Right cardiac atrium (tissue), 5 donors: ENCODE measurements at regions not wholly inside any gene's neighbourhood (a gene's known extent, or its start where the extent isn't known, plus 50 kb on each side); places are given as distances from the start of the nearest gene placed in this dataset.
A peak's percentile ranks its signal among the peaks of the same experiment; 100 is the strongest.

Experiments used
- ATAC-seq, 2 donors: fragments of 200-7000 bp; cut with Tn5 transposase; one replicate each; pipeline versions ENCODE4 v1.8.0 to v1.9.1; 2020; ENCODE audit warnings: moderate library complexity in 2 of 2, mild to moderate bottlenecking in 1 of 2
- DNase-seq, 3 donors: peaks; one replicate each; pipeline ENCODE4 v3.0.0-alpha.2; 2020
- H3K27ac ChIP-seq: one replicate; pipeline ENCODE4 v1.5.1; 2013; ENCODE audit warnings: mild to moderate bottlenecking, low read length, control low read depth, moderate library complexity
- H3K27me3 ChIP-seq: one replicate; pipeline ENCODE4 v1.6.1; 2013; ENCODE audit not compliant: control insufficient read depth, insufficient read depth
- H3K4me1 ChIP-seq: one replicate; pipeline ENCODE4 v1.6.1; 2013; ENCODE audit warnings: low read length; ENCODE audit not compliant: control insufficient read depth, insufficient read depth
- H3K4me3 ChIP-seq: one replicate; pipeline ENCODE4 v1.5.1; 2013; ENCODE audit warnings: low read length, control low read depth
- H3K9me3 ChIP-seq: one replicate; pipeline ENCODE4 v1.6.1; 2013; ENCODE audit warnings: low read length; ENCODE audit not compliant: control insufficient read depth
- WGBS: extraction: QIAGEN DNeasy Blood & Tissue Kit; methylation state at CpG from one replicate; pipeline ENCODE4 v1.1.7; 2013; 5-methylcytosine and 5-hydroxymethylcytosine counted together
- intact Hi-C, 4 donors: fragments of 100-400 bp; cut with DNase I; formaldehyde crosslinking; loops; one replicate each; pipeline versions ENCODE4 v1.11.0 to v1.14.0; 2022 to 2023
- donor health status: healthy with polysubstance abuse.
- donor health status: DM: no; HTN: yes; CAD: no.
- donor health status: DM: no; HTN: no; CAD: no.
- donor health status: DM: no; HTN: yes; CAD: no; lungs with severe emphysema.
- donor health status: DM: yes; HTN: yes; CAD: no.

DNA sequence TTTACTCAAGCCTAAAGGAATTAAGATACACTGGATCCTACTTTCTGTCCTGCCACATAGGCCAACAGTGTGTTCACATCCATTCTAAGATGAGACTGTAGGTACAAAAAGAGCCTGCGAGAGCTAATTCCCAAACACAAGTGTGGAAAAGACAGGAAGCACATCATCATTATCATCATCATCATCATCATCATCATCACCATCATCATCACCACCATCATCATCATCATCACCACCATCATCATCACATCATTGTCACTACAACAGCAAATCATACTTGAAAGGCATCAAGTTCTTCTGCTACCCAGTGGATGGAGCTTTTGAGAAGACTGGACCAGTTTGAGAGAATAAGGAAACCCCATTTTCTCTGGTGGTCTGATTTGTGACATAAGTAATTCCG is 268.1 kb downstream of the HS3ST3A1 start:
- Histone ChIP-seq H3K4me1 (no peaks in the 10 kb centered on the region), H3K9me3 (no peaks in the 10 kb centered on the region), H3K27ac (no peak overlapping the region), H3K4me3 (no peak overlapping the region), H3K27me3 (no peaks in the 10 kb centered on the region)
- no peak for ATAC-seq
- DNase-seq, result no peak
- intact Hi-C loops, result loop anchor here in 2 of 4 donors (10.0 kb wide), 1 partner anchor 971 kb away; the partner anchor contains the start of gene HS3ST3B1 (in 2 of the 2)
- 86% methylated on average over 2 of the region's 2 CpGs for WGBS

DNA sequence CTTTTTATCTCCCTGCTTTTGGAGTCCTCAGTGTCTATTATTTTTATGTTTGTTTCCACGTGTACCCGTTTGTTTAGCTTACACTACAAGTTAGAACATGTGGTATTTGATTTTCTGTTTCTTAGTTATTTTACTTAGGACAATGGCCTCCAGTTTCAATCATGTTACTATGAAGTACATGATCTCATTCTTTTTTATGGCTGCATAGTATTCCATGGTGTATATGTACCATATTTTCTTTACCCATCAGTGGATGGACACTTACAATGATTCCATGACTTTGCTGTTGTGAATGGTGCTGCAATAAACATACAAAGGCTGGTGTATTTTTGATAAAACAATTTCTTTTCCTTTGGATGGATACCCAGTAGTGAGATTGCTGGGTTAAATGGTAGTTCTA is 269.5 kb downstream of the HS3ST3A1 start:
- ATAC-seq (no peak), DNase-seq (no peak)
- no peaks in the 10 kb centered on the region for H3K4me1 ChIP-seq
- no peaks in the 10 kb centered on the region for H3K27me3 ChIP-seq
- H3K9me3 ChIP-seq, result no peaks in the 10 kb centered on the region
- intact Hi-C loops, result loop anchor here in 2 of 4 donors (10.0 kb wide), 1 partner anchor 973 kb away; the partner anchor contains the start of gene HS3ST3B1 (in 2 of the 2)
- H3K27ac ChIP-seq, result no peak overlapping the region
- H3K4me3 ChIP-seq, result no peak overlapping the region
- WGBS, result 93% methylated on average over 2 of the region's 2 CpGs

DNA sequence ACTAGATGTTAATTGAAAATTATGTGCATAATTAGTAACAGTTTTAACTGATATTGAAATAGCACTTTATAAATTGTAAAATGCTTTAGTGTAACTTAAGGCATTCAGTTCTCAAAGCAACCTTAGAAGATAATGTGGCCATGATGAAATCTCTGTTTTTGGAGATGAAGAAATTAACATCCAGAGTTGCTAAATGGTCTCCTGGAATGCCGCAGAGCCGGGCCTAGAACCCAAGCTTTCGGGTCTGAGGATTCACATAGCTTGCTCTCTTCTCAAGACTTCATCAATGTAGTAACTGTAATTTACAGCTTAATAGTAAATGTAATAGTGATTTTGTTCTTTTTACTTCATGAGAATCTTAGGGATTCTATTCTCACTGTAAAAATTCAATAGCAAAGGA is 272.3 kb downstream of the HS3ST3A1 start:
- Histone ChIP-seq H3K9me3 (no peaks in the 10 kb centered on the region), H3K27ac (no peak overlapping the region), H3K4me3 (no peak overlapping the region), H3K27me3 (no peaks in the 10 kb centered on the region), H3K4me1 (no peaks in the 10 kb centered on the region)
- intact Hi-C loops, result no loop called here
- no peak for ATAC-seq
- no peak for DNase-seq
- 86% methylated on average over 3 of the region's 3 CpGs for WGBS

DNA sequence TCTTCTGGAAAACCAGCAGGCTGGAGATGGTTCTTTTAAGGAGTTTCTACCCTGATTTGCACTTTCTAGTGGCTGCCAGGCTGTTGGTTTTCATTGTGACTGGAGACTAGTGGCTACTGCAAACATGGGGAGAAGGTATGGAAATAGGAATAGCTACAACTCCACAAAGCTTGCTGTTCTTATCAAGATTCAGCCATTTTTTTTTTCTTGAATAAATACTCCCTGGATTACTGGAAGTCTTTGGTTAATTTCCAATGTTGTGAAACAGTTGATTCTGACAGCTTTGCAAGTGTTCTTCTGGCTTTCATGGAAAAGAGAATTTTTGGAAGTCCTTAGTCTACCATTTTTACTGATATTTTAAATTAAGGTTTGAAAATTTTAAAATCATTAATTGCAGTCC is 277.7 kb downstream of the HS3ST3A1 start:
- DNase-seq, result no peak
- Histone ChIP-seq H3K27me3 (no peaks in the 10 kb centered on the region), H3K27ac (no peak overlapping the region), H3K4me1 (no peaks in the 10 kb centered on the region), H3K4me3 (no peak overlapping the region), H3K9me3 (no peaks in the 10 kb centered on the region)
- ATAC-seq, result no peak
- intact Hi-C loops, result no loop called here

DNA sequence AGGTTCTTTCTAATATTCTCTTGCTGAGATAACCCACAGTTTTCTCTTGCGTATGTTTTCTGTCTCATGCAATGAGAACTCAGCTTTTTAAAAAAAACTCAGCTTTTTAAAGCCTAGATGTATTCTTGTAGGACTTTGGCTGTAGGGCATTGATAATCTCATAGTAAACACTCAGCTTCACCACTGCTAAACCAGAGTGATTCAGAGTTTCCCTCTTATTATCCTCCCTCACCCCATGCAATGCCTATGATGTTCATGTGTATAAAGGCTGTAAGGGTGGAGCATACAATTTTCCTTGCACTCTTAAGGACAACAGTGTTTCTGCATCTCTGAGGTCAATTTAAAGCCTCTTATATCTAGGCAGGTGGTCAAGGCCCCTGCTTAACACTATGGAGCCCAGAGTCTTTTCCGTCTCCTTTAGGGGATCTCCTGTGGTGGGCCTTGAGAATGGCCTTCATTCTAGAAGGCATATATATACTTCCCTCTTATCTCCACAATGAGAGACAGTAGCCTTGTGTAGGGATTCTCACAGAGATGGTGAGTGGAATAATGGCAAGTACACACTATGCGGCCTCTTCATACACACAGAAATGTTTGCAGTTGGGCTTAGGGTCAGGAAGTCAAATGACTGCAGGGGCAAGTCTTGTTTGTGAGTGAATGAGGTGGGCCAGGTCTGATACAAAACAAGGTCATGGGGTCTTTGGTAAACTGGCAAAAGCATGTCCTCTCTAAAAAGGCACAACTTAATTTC is 279.6 kb downstream of the HS3ST3A1 start:
- WGBS, result 94% methylated on average over 3 of the region's 3 CpGs

DNA sequence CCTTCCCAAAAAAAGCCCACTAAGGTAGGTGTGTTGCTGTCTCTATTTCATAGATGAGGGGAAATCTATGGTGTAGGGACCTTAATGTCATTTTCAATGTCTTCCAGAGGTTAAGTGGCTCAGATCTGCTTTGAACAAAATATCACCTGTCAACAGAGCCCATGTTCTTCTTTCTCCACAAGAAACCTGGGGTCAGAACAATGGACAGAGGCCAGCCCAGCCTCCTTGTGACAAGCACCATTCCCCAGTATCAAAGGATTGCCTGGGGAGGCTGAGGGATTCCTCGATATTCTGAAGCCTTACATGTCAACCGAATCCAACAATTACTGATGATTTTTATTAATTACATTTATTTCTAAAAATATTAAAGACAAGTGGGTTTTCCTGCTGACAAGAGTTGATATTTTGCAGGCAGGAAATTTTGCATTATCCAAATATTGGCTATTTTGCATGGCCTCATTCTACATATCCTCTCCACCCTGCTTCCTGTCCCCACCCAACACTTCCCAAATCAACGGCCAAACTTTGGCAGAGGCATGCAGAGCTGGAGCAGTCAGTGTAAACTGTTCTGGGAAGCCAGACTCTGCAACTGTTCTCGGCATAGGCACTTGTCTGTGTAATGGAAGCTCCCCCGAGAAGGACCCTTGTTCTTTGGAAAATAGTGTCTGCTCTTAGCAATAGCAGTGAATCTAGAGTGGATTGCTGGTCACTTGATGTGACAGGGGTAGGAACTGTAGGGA is 281.5 kb downstream of the HS3ST3A1 start:
- Histone ChIP-seq H3K9me3 (no peaks in the 10 kb centered on the region), H3K4me3 (no peak overlapping the region), H3K27me3 (no peaks in the 10 kb centered on the region), H3K4me1 (no peaks in the 10 kb centered on the region), H3K27ac (no peak overlapping the region)
- 54% methylated on average over 5 of the region's 5 CpGs for WGBS
- peak in 1 of 2 donors; percentile 88 for ATAC-seq
- intact Hi-C loops, result no loop called here
- peak in 1 of 3 donors; percentile 67 for DNase-seq

More for the DNA sequence above, 279.6 kb downstream of the HS3ST3A1 start:
- no peak overlapping the region for H3K27ac ChIP-seq
- H3K27me3 ChIP-seq, result no peaks in the 10 kb centered on the region
- H3K9me3 ChIP-seq, result no peaks in the 10 kb centered on the region
- DNase-seq, result no peak
- ATAC-seq, result no peak
- intact Hi-C loops, result no loop called here
- H3K4me3 ChIP-seq, result no peak overlapping the region
- no peaks in the 10 kb centered on the region for H3K4me1 ChIP-seq

DNA sequence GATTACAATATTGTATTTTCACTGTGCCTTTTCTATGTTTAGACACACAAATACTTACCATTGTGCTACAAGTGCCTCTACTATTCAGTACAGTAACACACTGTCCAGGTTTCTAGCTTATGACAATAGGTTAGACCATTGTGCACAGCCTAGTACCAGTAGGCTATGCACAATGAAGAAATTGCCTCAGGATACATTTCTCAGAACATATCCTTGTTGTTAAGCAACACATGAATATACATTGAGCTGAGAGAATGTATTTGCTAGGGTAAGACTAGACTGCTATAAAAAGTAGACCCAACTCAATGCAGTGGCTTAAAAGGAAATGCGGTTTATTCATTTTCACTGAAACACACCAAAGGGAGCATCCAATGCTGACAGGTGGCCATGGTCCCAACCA is 285.1 kb downstream of the HS3ST3A1 start:
- DNase-seq, result no peak
- 97% methylated on average over 1 of the region's 1 CpG for WGBS

DNA sequence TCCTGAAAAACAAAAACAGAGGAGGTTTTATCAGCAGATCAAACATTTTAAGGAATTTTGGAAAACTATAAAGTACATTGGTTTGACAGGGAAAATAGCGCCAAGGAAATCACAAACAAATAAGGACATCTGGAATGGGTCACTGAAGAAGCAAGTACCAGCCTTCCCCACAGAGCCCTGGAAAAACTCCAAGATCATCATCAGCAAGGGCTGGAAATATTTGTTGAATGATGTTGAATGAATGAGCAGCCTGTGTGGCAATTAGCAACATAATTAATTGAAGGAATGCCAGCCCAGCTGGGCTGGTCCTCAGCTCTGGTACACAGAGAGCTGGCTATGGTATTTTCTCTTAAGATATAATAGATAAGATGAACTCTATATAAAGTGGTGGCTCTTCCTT is 290.4 kb downstream of the HS3ST3A1 start:
- Histone ChIP-seq H3K4me1 (no peaks in the 10 kb centered on the region), H3K9me3 (no peaks in the 10 kb centered on the region), H3K27ac (no peak overlapping the region), H3K27me3 (no peaks in the 10 kb centered on the region), H3K4me3 (no peak overlapping the region)
- intact Hi-C loops, result no loop called here
- WGBS, result 74% methylated on average over 1 of the region's 1 CpG
- DNase-seq (no peak), ATAC-seq (no peak)

More for the DNA sequence above, 285.1 kb downstream of the HS3ST3A1 start:
- no peak for ATAC-seq
- no peak overlapping the region for H3K4me3 ChIP-seq
- intact Hi-C loops, result no loop called here
- no peaks in the 10 kb centered on the region for H3K4me1 ChIP-seq
- no peak overlapping the region for H3K27ac ChIP-seq
- H3K9me3 ChIP-seq, result no peaks in the 10 kb centered on the region
- no peaks in the 10 kb centered on the region for H3K27me3 ChIP-seq

DNA sequence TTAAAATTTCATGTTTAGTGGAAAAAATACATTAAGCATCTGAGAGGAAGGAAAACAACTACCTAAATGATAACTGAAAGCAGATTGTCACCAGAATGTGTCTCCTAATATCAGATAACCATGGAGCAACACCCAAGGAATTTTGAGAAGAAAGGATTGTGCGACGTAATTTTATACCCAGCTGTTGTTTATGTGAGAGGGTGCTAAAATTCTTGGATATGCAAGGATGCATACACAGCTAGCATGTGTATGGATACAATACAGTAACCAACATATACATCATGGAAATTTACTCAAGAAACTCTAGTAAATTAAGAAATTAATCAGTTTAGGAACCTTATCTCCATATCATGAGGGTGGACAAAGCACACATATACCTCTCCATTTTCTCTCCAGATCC is 290.9 kb downstream of the HS3ST3A1 start:
- Histone ChIP-seq H3K4me3 (no peak overlapping the region), H3K27me3 (no peaks in the 10 kb centered on the region), H3K4me1 (no peaks in the 10 kb centered on the region), H3K9me3 (no peaks in the 10 kb centered on the region), H3K27ac (no peak overlapping the region)
- intact Hi-C loops, result no loop called here
- WGBS, result 59% methylated on average over 2 of the region's 2 CpGs
- DNase-seq, result no peak
- ATAC-seq, result no peak

DNA sequence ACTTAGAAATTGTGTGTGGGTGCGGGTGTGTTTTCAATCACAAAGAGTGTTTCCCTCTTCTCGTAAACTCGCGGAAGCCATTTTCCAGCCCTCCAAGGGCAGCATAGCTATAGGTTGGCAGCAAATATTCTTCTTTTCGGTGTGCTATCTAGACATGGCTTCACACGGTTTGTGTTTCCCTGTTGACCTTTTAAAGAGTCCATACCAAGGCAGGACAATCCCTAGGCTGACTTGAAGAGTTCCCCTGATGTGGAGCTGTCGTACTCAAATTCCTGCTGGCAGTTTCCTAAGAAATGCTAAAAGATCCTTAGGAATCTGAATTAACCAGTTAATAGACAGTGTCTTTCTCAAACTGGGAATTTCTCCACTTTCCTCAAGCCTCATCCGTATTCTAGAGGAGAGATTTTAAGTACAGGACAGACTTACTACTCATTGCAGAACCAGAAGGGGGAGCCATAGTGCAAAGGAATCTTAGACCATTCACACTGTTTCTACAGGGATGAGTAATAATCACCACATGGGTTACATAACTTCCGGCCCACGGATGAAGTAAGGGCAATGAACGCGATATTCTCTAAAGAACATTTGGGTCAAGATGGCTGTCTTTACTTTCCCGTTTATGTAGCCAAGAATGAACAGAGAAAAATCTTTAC is 288.6 kb upstream of the ELAC2 start:
- ATAC-seq, result no peak
- no peaks in the 10 kb centered on the region for H3K9me3 ChIP-seq
- H3K27me3 ChIP-seq, result no peaks in the 10 kb centered on the region
- H3K4me1 ChIP-seq, result no peaks in the 10 kb centered on the region
- WGBS, result 50% methylated on average over 13 of the region's 13 CpGs
- DNase-seq, result no peak
- intact Hi-C loops, result no loop called here
- H3K27ac ChIP-seq, result no peak overlapping the region
- H3K4me3 ChIP-seq, result no peak overlapping the region

DNA sequence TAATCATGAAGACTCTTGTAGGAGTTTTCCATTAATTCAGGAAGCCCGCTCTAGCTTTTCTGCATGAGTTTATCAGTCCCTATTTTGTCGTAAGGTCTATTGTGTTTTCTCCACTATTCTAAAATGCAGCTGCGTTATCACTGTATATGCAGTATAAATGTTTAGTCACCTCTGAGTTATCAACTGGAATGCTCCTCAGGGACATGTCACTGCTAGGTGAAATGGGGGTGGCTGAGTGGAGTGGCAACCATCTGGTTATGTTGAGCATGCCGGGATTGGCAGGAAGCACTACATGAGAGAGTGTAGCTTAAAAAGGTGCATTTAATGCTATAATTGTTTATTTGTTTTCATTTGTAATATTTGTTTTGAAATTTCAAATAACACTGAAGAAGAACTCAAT is 285.2 kb upstream of the ELAC2 start:
- H3K4me3 ChIP-seq, result no peak overlapping the region
- H3K27me3 ChIP-seq, result no peaks in the 10 kb centered on the region
- intact Hi-C loops, result no loop called here
- 64% methylated on average over 4 of the region's 4 CpGs for whole genome bisulfite sequencing
- no peaks in the 10 kb centered on the region for H3K4me1 ChIP-seq
- ATAC-seq, result no peak
- no peak overlapping the region for H3K27ac ChIP-seq
- H3K9me3 ChIP-seq, result no peaks in the 10 kb centered on the region
- no peak for DNase-seq
